ENCODE measurements at regions not wholly inside any gene's neighbourhood (a gene's known extent, or its start where the extent isn't known, plus 50 kb on each side); places are given as distances from the start of the nearest gene placed in this dataset.
"Not testable (repeated sequence)": the region's sequence is repeated elsewhere in the genome, so short reads cannot be mapped to it uniquely, and the experiment has no call there.

DNA sequence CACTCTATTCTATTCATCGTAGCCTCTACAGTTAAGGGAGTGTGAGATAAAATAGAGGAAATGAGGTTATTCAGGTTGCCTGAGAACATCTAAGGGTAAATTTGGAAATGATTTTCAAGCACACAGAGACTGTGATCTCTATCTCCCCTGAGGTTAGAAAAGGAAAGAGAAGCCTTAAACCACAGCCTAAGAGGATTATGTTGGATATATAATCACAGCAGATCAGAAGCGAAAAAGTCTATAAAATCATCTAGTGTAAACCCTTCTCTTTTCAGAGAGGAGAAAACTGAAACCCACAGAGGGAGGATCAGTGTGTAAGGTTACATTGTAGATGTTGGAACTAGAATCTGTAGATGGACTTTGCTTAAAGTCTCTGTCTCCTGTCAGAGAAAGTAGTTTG lies 90.6 kb upstream of the SEMA3E start:
- no peak overlapping the region for H3K4me3 ChIP-seq (ENCODE audit: low read depth, poor library complexity, severe bottlenecking)
- intact Hi-C loops (cut with DNase I; ENCODE audit: low total_unique reads): no loop called here
- TF ChIP-seq CTCF (IDR thresholded peaks at IDR 0.05) (no peak), POLR2A (IDR thresholded peaks at IDR 0.05) (no peak)
- WGBS, 2 donors: 61 to 66% methylated on average over 2 of the region's 2 CpGs
- DNase-seq (ENCODE audit: low spot score in 2 of 2): no peak

DNA sequence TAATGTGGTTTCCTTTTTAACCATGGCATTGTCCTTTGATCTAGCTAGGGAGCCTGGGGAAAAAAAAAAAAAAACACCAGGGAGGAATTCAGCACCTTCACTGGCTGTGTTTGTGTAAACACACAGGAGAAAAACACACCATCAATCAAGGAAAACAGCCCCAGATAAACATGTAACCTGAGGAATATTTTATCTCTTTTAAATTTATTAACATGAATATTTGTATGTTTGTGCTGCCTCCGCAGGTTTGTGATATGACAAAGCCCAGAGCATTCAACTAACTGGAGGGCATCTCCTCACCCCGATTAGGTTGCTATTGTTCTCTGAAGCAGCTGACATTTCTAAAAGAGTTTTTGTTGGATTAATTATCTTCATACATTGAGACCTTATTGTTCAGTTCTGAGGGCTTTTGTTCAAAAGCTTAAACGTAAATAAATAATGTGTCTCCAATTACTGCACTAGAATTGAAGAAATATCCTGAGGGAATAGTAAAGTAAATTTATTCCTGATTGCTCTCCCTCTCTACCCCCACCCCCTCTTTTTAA lies 89.4 kb upstream of the SEMA3E start:
- 29 to 36% methylated on average over 3 of the region's 3 CpGs for WGBS, 2 donors
- no peak overlapping the region for H3K4me3 ChIP-seq (ENCODE audit: low read depth, poor library complexity, severe bottlenecking)
- intact Hi-C loops (cut with DNase I; ENCODE audit: low total_unique reads): no loop called here
- no peak for DNase-seq (ENCODE audit: low spot score in 2 of 2)
- no peak for TF ChIP-seq CTCF (IDR thresholded peaks at IDR 0.05)
- no peak for TF ChIP-seq POLR2A (IDR thresholded peaks at IDR 0.05)

- TF ChIP-seq CTCF (IDR thresholded peaks at IDR 0.05) (no peak), POLR2A (IDR thresholded peaks at IDR 0.05) (no peak)
- 77 to 82% methylated on average over 3 of the region's 3 CpGs for WGBS, 2 donors
- DNase-seq (ENCODE audit: low spot score in 2 of 2): no peak
- intact Hi-C loops (cut with DNase I; ENCODE audit: low total_unique reads): no loop called here
- H3K4me3 ChIP-seq (ENCODE audit: low read depth, poor library complexity, severe bottlenecking): no peak overlapping the region
Observed at GRCh38 chr7:83732305-83732704, 83.4 kb upstream of the SEMA3E start.

- TF ChIP-seq CTCF (IDR thresholded peaks at IDR 0.05) (no peak), POLR2A (IDR thresholded peaks at IDR 0.05) (no peak)
- intact Hi-C loops (cut with DNase I; ENCODE audit: low total_unique reads): no loop called here
- no peak for DNase-seq (ENCODE audit: low spot score in 2 of 2)
- no peak overlapping the region for H3K4me3 ChIP-seq (ENCODE audit: low read depth, poor library complexity, severe bottlenecking)
Observed at GRCh38 chr7:83731154-83731553, 82.2 kb upstream of the SEMA3E start.

GRCh38 chr7:83716923-83717322 lies 68.0 kb upstream of the SEMA3E start:
- intact Hi-C loops (cut with DNase I; ENCODE audit: low total_unique reads); H3K4me3 ChIP-seq (ENCODE audit: low read depth, poor library complexity, severe bottlenecking): not testable (repeated sequence)
- DNase-seq (ENCODE audit: low spot score in 2 of 2): peak in 1 of 2 donors; percentile 68
- WGBS, 2 donors: 92% methylated on average over 6 of the region's 6 CpGs

GRCh38 chr7:83708531-83708930 lies 59.6 kb upstream of the SEMA3E start:
- H3K4me3 ChIP-seq (ENCODE audit: low read depth, poor library complexity, severe bottlenecking): no peak overlapping the region

More at GRCh38 chr7:83708531-83708930, 59.6 kb upstream of the SEMA3E start:
- intact Hi-C loops (cut with DNase I; ENCODE audit: low total_unique reads): no loop called here
- TF ChIP-seq CTCF (IDR thresholded peaks at IDR 0.05) (no peak), POLR2A (IDR thresholded peaks at IDR 0.05) (no peak)
- no peak for DNase-seq (ENCODE audit: low spot score in 2 of 2)
- WGBS, 2 donors: 85% methylated on average over 3 of the region's 3 CpGs

All from lower leg skin (tissue), 4 donors.